Nephron progenitor cell (in vitro differentiated cells): ENCODE measurements at regions not wholly inside any gene's neighbourhood (a gene's known extent, or its start where the extent isn't known, plus 50 kb on each side); places are given as distances from the start of the nearest gene placed in this dataset.
A peak's percentile ranks its signal among the peaks of the same experiment; 100 is the strongest.

ENCODE experiments used
- DNase-seq: peaks from one replicate; pipeline ENCODE4 v3.0.0; 2021
- H3K27ac Mint-ChIP-seq: 2 replicates; pipeline ENCODE4 v1.8.0; 2021; ENCODE audit warnings: mild to moderate bottlenecking, moderate library complexity, mixed read lengths
- H3K27me3 Mint-ChIP-seq: 2 replicates; pipeline ENCODE4 v1.8.0; 2021; ENCODE audit warnings: mild to moderate bottlenecking, low read depth, mixed read lengths; ENCODE audit not compliant: poor library complexity
- H3K36me3 Mint-ChIP-seq: 2 replicates; pipeline ENCODE4 v1.8.0; 2021; ENCODE audit warnings: low read depth, mixed read lengths
- H3K4me1 Mint-ChIP-seq: 2 replicates; pipeline ENCODE4 v1.8.0; 2021; ENCODE audit warnings: mixed read lengths
- H3K4me3 Mint-ChIP-seq: 2 replicates; pipeline ENCODE4 v1.8.0; 2021; ENCODE audit warnings: mild to moderate bottlenecking, moderate library complexity, mixed read lengths
- H3K9me3 Mint-ChIP-seq: 2 replicates; pipeline ENCODE4 v1.8.0; 2021; ENCODE audit warnings: mild to moderate bottlenecking, moderate library complexity, mixed read lengths
- TF ChIP-seq, protein P1 (sequence below): fragments of 200-600 bp; sonication (generic); IDR thresholded peaks from 2 replicates; pipeline ENCODE4 v1.5.0; 2021; ENCODE audit warnings: antibody characterized with exemption

DNA sequence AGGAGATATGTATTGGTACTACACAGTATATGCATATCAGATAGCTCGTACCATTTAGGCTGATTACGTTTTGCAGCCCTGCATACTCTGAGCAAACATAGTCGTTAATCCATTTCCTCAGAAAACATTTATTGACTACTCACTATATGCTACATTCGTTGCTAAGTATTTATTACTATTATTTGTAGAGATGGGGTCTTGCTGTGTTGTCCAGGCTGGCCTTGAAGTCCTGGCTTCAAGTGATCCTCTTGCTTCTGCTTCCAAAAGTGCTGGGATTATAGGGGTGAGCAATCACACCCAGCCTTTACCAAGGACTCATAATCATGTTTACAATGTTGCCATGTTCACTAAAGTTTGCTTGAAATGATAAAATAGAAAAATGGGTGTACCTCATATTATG lies 174.7 kb downstream of the ARL4A start:
- no peak overlapping the region for H3K4me3 Mint-ChIP-seq
- DNase-seq: no peak
- no peak overlapping the region for H3K27ac Mint-ChIP-seq
- no peaks in the 10 kb centered on the region for H3K27me3 Mint-ChIP-seq
- H3K9me3 Mint-ChIP-seq: no peaks in the 10 kb centered on the region
- TF ChIP-seq, protein P1, sequence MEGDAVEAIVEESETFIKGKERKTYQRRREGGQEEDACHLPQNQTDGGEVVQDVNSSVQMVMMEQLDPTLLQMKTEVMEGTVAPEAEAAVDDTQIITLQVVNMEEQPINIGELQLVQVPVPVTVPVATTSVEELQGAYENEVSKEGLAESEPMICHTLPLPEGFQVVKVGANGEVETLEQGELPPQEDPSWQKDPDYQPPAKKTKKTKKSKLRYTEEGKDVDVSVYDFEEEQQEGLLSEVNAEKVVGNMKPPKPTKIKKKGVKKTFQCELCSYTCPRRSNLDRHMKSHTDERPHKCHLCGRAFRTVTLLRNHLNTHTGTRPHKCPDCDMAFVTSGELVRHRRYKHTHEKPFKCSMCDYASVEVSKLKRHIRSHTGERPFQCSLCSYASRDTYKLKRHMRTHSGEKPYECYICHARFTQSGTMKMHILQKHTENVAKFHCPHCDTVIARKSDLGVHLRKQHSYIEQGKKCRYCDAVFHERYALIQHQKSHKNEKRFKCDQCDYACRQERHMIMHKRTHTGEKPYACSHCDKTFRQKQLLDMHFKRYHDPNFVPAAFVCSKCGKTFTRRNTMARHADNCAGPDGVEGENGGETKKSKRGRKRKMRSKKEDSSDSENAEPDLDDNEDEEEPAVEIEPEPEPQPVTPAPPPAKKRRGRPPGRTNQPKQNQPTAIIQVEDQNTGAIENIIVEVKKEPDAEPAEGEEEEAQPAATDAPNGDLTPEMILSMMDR: no peak
- peaks cover 12% of the 10 kb centered on the region for H3K4me1 Mint-ChIP-seq
- no peaks in the 10 kb centered on the region for H3K36me3 Mint-ChIP-seq

DNA sequence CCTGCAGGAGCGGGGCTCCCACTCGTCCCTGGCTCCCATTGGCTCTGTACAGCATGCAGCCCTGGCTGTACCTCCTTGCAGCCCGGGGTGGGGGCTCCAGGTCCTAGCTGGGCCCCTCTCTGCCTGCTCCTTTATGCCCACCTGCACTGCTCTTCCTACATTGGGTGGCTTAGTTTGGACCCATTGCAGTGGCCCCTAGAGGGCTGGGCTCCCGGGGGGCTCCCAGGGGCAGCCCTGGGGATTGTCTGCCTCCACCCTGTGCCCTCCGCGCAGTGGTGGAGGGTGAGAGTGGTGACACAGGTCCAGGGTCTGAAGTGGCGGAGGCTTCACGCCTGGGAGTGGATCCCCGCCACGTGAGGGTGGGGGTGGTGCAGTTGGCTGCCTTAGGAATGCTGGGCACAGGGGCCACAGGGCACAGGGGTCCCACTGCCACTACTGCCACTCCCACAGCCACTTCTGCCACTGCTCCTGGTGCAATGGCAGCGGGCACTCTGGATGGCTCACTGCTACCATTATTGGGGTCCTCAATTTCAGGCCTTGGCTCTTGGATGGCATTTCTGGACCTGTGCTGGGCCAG lies 177.1 kb downstream of the ARL4A start:
- Mint-ChIP-seq H3K27ac (no peak overlapping the region), H3K9me3 (no peaks in the 10 kb centered on the region), H3K27me3 (no peaks in the 10 kb centered on the region), H3K4me1 (peaks cover 12% of the 10 kb centered on the region), H3K36me3 (no peaks in the 10 kb centered on the region), H3K4me3 (no peak overlapping the region)
- TF ChIP-seq, protein P1: no peak
- no peak for DNase-seq

DNA sequence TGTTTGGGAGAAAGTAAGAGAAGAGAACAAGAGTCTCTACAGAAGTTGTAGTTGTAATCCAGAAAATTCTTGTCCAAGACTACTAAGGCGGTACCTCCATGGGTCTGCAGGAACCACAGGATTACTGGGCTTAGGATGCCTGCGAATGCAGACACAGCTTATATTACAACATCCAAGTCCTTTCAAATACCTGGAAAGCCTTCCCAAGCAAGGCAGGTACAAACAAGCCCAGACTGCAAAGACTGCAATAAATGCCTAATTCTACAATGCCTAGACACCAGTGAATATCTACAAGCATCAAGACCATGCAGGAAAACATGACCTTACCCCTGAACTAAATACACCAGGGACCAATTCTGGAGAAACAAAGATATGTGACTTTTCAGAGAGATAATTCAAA lies 178.2 kb downstream of the ARL4A start:
- Mint-ChIP-seq H3K27me3 (no peaks in the 10 kb centered on the region), H3K4me1 (peaks cover 12% of the 10 kb centered on the region), H3K27ac (peak overlapping the region; percentile 44), H3K9me3 (no peaks in the 10 kb centered on the region), H3K4me3 (no peak overlapping the region), H3K36me3 (no peaks in the 10 kb centered on the region)
- no peak for DNase-seq
- TF ChIP-seq, protein P1: no peak

DNA sequence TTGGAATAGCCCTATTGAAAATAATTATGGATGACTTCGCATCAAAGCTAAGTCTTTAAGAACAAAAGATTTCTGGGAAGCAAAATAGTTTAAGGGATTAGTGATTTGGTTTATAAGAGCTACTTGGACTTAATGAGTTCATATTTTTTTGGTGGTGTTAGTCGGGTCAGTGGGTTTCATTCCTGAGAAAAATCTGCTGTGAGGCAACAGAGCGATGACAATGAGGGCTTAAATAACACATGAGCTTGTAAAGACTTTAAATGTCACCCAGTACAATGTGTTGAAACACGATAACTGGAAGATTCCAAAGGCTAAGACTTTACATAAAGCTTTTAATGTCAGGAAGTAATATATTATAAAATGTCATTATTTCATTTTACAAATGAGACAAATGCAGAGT lies 178.8 kb downstream of the ARL4A start:
- no peak overlapping the region for H3K4me3 Mint-ChIP-seq
- no peaks in the 10 kb centered on the region for H3K36me3 Mint-ChIP-seq
- no peak overlapping the region for H3K27ac Mint-ChIP-seq
- H3K4me1 Mint-ChIP-seq: peaks cover 12% of the 10 kb centered on the region
- TF ChIP-seq, protein P1: no peak
- H3K27me3 Mint-ChIP-seq: no peaks in the 10 kb centered on the region
- no peaks in the 10 kb centered on the region for H3K9me3 Mint-ChIP-seq
- DNase-seq: no peak

DNA sequence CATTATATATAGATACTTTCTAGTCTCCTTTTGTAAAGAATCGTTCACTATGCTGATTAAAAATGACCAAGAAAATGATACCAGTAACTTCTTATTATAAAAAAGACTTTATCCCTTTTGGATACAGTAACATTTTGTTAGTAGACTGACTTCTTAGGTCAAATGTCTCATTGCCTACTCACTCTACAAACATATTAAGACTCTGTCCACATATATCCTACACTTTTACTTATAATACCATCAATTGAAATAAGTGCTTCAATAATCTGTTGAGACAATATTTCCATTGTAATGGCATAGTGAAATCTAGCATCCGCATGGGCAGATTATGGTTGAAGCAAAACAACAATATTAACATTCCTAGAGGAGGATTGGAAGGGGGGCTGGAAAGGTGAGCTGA lies 180.6 kb downstream of the ARL4A start:
- Mint-ChIP-seq H3K4me3 (no peak overlapping the region), H3K27me3 (no peaks in the 10 kb centered on the region), H3K4me1 (peaks cover 12% of the 10 kb centered on the region), H3K9me3 (no peaks in the 10 kb centered on the region), H3K27ac (no peak overlapping the region), H3K36me3 (no peaks in the 10 kb centered on the region)
- DNase-seq: no peak
- TF ChIP-seq, protein P1: no peak

DNA sequence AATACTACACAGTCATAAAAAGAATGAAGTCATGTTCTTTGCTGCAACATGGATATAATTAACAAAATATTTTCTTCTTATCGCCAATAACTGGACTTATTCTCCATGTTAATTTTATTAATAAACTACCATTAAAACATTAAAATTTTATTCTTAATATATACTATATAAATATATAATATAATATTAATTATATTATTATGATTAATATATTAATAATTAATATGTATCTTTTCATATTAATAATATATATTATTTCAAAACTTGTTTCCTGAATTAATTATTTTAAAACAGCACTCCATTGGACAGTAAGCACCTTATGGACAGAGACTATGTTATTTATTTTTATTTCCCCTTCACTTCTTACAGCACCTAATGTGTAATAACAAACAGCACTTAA lies 182.8 kb downstream of the ARL4A start:
- no peaks in the 10 kb centered on the region for H3K9me3 Mint-ChIP-seq
- no peak for DNase-seq
- H3K36me3 Mint-ChIP-seq: no peaks in the 10 kb centered on the region
- H3K27me3 Mint-ChIP-seq: no peaks in the 10 kb centered on the region
- no peak overlapping the region for H3K4me3 Mint-ChIP-seq
- TF ChIP-seq, protein P1: no peak
- H3K4me1 Mint-ChIP-seq: peaks cover 11% of the 10 kb centered on the region
- H3K27ac Mint-ChIP-seq: no peak overlapping the region
